ENCODE measurements at regions not wholly inside any gene's neighbourhood (a gene's known extent, or its start where the extent isn't known, plus 50 kb on each side); places are given as distances from the start of the nearest gene placed in this dataset.

DNA sequence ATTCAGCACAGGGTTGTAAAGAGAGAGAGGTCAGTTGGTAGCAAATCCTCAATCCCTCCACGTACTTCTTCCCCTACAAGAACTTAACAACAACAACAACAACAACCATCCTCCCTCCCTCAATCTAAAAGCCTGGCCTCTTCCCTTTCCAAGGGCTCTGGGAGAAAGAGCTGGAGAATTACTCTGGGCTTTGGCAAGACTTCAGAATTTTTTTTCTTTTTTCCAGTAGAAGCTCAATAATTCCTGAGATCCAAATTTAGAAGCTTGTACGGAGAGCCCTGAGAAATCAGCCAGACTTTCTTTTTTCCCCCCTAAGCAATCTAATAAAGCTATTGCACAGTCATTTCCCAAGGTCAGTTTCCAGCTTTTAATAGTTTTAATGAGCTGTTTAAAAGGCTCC, 95.8 kb upstream of the CACNA2D3 start:
- no peak for DNase-seq (ENCODE audit: low read depth in 4 of 4, low spot score in 2 of 4)

GRCh38 chr3:54021071-54021470, 101.3 kb upstream of the CACNA2D3 start:
- DNase-seq (ENCODE audit: low read depth in 4 of 4, low spot score in 2 of 4), result no peak

GRCh38 chr3:54020436-54020835, 101.9 kb upstream of the CACNA2D3 start:
- no peak for DNase-seq (ENCODE audit: low read depth in 4 of 4, low spot score in 2 of 4)

DNA sequence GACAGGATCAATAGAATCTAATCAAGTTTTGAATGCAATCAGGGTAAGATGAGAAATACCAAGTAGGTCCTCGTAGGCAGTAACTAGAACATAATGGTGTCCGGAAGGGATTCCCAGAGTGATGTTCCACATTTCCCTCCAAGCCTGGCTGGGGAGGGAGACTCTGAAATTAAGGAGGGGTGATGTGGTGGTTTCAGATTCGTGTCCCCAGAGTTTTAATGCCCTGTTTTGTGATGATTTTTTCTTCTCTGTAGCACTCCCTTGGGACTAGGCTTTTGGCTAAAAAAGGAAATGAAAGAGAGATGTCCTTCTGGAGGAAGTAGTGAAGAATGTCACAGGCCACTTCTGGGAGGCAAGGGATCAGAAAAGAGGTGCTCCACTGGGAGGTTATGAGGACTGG, 108.3 kb upstream of the CACNA2D3 start:
- DNase-seq (ENCODE audit: low read depth in 4 of 4, low spot score in 2 of 4), result no peak

DNA sequence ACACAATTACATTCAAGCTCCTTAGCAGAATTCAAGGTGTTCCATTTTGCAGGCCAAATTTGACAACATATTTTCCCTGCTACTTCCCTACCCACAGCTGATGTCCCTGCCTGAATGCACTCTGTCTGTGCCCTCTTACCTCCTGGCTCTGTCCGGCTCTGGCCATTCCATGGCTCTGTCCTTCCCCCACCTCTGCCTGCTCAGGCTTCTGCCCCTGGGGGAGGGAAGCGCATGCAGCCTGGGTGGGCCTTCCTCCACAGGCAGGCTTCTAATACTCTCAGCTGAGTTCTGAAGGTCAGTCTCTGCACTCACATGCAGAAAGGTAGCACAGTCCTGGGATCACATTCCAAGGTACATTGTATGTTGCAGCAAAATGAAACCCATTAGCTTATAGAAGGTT, 113.6 kb upstream of the CACNA2D3 start:
- DNase-seq (ENCODE audit: low read depth in 4 of 4, low spot score in 2 of 4), result no peak

DNA sequence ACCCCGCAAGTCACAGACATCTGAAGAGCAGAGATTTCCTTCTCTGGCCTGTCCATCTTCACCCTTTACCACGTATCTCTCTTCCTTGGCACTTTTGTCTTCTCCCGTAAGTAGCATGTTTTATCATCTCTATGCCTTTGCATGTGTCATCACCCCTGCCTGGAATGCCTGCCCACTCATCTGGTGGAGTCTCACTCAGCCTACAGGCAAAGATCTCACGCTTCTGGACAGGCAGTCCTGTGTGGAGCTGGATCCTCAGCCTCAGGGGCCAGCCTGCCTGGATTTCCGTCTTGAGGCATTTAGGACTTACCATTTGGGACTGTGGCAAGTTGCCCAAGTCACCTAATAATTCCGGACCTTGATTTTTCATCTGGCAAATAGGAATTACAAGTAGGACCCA, 114.3 kb upstream of the CACNA2D3 start:
- DNase-seq (ENCODE audit: low read depth in 4 of 4, low spot score in 2 of 4), result no peak

GRCh38 chr3:54004335-54004734, 112.7 kb upstream of the SELENOK start:
- DNase-seq (ENCODE audit: low read depth in 4 of 4, low spot score in 2 of 4), result no peak

DNA sequence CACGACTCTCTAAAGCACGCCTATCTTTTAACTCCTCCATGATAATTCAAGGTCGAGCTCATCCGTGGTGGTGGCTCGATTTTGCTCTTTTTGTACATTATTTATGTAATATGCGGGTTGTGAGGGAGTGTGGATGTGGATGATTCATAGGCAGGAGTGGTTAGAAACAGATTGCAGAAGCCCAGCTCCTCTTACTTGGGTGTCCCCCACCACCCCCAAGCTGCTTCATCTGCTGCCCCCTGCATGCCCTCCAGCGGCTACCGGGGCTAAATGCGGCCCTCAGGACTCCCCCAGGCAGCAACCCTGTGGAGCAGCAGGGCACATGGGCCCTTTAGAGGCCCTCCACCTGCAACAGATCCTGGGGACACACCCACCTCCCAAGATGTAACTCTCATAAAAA, 111.5 kb upstream of the SELENOK start:
- no peak for DNase-seq (ENCODE audit: low read depth in 4 of 4, low spot score in 2 of 4)

- no peak for DNase-seq (ENCODE audit: low read depth in 4 of 4, low spot score in 2 of 4)
These were observed 108.1 kb upstream of the SELENOK start for GRCh38 chr3:53999725-54000124.

DNA sequence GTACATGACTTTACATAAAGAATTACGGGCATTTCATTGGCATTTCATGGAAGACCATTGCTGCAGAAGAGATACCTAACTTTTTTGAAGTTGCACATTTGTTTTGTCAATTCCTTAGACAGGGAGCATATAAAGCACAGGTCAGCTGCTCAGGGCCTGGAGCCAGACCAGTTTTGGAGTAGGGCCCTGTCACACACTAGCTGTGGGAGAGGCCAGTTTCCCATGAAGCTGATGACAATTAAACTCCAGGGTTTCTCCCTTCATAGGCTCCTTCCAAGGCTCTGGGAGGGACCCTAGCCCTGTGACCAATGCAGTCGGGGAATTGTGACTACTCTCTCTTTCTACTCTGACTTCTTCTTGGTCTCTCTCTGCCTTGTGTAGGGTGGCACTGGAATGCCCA, 107.3 kb upstream of the SELENOK start:
- no peak for DNase-seq (ENCODE audit: low read depth in 4 of 4, low spot score in 2 of 4)

GRCh38 chr3:53997476-53997875, 105.8 kb upstream of the SELENOK start:
- no peak for DNase-seq (ENCODE audit: low read depth in 4 of 4, low spot score in 2 of 4)

GRCh38 chr3:53996141-53996874, 104.6 kb upstream of the SELENOK start:
- DNase-seq (ENCODE audit: low read depth in 4 of 4, low spot score in 2 of 4), result no peak

GRCh38 chr3:53994986-53995603, 103.4 kb upstream of the SELENOK start:
- DNase-seq (ENCODE audit: low read depth in 4 of 4, low spot score in 2 of 4), result no peak

DNA sequence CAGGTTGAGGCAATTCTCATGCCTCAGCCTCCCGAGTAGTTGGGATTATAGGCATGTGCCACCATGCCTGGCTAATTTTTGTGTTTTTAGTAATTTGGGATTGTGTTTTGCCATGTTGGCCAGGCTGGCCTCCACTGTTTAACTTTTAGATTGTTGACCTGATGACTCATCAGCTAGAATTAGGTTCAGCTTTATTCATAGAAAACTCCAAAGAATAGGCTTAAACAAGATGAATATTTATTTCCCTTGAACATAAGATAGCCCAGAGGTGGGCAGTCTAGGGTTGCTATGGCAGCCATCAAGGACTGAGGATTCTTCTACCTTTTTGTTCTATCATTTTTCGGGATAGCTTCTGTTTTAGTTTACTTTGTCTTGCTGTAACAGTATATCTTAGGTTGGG, 99.6 kb upstream of the SELENOK start:
- DNase-seq (ENCODE audit: low read depth in 4 of 4, low spot score in 2 of 4), result no peak

DNA sequence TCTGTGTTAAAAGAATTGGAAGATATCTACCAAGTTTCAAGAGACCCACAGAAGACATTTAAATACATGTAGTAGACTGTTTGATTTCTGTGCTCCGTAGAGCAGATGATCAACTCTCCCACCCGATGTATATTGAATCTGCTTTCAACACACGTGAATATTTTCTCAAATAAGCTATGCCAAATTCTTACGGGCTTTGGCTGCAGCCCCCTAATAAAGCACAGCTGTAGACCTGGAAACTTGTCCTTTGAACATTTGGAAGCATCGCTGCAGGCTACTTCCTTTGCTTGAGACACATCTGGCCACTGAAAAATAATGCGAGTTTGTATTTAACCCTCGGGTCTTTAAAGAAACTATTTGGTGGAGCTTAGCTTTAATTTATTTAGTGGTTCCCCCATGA, 98.3 kb upstream of the SELENOK start:
- DNase-seq (ENCODE audit: low read depth in 4 of 4, low spot score in 2 of 4), result no peak

DNA sequence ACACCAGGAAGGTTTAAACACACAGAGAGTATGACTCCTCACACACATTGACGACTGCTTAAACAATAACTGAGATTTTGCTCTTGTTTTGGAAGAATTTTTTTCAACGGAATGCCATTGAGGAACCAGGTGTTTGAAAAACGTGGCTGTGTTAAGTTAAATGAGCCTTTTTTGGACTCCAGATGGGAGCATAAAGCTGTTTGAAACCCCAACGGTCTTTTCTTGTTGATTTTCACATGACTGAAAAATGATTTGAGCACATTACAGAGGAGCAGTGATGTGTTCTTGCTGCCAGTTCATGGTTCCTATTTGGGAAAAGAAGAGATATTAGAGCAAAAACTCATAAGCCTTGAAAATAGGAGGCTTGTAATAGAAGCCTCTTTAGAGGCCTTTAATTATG, 97.8 kb upstream of the SELENOK start:
- DNase-seq (ENCODE audit: low read depth in 4 of 4, low spot score in 2 of 4), result no peak

GRCh38 chr3:53978386-53978785, 86.7 kb upstream of the SELENOK start:
- DNase-seq (ENCODE audit: low read depth in 4 of 4, low spot score in 2 of 4), result no peak

- no peak for DNase-seq (ENCODE audit: low read depth in 4 of 4, low spot score in 2 of 4)
These were observed 83.7 kb upstream of the SELENOK start for GRCh38 chr3:53975382-53975781.

GRCh38 chr3:53974324-53974723, 82.7 kb upstream of the SELENOK start:
- DNase-seq (ENCODE audit: low read depth in 4 of 4, low spot score in 2 of 4), result no peak

DNA sequence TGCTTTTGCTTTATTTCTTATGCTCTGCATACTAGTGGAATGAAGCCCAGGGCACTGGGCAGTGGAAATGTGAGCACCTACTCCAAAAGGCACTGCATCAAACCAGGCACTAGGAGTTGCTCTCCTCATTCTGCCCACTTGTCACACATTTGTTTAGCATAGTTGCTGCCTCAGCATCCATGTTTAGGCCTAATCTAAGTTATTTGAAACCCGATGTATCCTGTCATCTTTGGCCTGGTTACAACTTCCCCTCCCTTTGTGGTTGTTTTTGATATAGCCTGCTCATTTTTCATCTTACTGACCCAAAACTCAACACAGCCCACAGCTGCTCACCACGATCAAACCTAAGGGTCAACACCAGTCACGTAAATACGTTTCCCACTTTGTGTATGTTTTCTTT, 82.2 kb upstream of the SELENOK start:
- DNase-seq (ENCODE audit: low read depth in 4 of 4, low spot score in 2 of 4), result no peak

DNA sequence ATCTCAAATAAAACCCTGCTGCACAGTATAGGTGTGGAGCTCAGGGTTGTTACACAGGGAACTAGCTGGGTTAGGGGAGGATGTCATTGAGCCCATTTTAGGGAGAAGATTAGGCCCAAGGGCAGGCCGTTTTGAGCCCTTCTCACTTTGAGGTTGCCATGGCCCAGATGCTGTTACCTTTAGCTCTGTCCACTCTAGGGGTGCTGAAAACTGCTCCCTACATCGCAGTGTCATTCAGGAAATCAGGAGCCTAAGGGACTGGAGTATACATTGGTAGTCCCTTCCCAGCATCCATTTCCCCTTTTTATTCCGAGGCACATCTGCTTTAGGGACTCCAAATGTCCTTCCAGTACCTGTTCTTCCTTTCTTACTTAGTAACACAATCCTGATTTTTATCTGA, 79.0 kb upstream of the SELENOK start:
- peak in 2 of 4 donors; percentile 22 to 40 for DNase-seq (ENCODE audit: low read depth in 4 of 4, low spot score in 2 of 4)

DNA sequence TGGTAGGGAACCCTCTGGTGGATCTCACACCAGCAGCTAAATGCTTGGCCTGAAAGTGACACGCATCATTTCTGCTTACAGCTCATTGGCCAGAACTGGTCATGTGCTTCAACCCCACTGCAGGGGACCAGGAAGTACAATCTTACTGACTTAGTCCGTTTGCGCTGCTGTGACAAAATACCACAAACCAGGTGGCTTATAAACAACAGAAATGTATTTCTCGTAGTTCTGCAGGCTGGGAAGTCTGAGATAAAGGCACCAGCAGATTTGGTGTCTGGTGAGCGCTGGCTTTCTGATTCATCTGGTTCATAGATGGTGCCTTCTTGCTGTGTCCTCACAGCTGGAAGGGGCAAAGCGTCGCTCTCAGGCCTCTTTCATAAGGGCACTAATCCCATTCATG, 77.4 kb upstream of the SELENOK start:
- no peak for DNase-seq (ENCODE audit: low read depth in 4 of 4, low spot score in 2 of 4)

GRCh38 chr3:53965291-53965690, 73.6 kb upstream of the SELENOK start:
- no peak for DNase-seq (ENCODE audit: low read depth in 4 of 4, low spot score in 2 of 4)
